SK-N-MC (cell line): ENCODE measurements at regions not wholly inside any gene's neighbourhood (a gene's known extent, or its start where the extent isn't known, plus 50 kb on each side); places are given as distances from the start of the nearest gene placed in this dataset.

ENCODE experiments used
- EZH2 ChIP-seq: fragments of 200-600 bp; sonication (generic); IDR thresholded peaks from one replicate; pipeline ENCODE4 v1.6.1; 2017; ENCODE audit warnings: antibody characterized with exemption
- POLR2AphosphoS5 ChIP-seq: IDR thresholded peaks from 2 replicates; pipeline ENCODE4 v1.6.1; 2012; ENCODE audit warnings: mild to moderate bottlenecking, low read depth, low read length, borderline replicate concordance

DNA sequence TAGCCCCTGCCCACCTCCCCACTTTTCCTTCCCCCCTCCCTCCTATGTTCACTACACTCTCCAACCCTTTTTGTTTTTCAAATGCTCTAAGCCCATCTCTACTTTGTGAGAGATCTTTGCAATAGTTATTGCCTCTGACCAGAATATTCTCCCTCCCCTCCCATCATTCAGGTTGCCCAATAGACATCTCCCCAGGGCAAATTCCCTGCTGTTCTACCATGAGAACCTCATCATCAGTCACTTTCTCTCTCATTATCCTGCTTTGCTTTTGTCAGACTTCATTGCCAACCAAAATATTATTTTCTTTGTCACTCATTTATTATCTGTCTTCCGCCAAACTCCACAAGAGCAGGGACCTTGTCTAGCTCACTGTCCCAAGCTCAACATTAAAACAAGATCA lies 268.2 kb upstream of the PPARGC1A start:
- TF ChIP-seq POLR2AphosphoS5 (no peak), EZH2 (no peak)
